IPS-11a (cell line): ENCODE measurements at regions not wholly inside any gene's neighbourhood (a gene's known extent, or its start where the extent isn't known, plus 50 kb on each side); places are given as distances from the start of the nearest gene placed in this dataset.

ENCODE experiments used
- H3K4me3 ChIP-seq: one replicate; pipeline ENCODE4 v1.5.1; 2013; ENCODE audit warnings: low read depth, low read length, control low read depth

DNA sequence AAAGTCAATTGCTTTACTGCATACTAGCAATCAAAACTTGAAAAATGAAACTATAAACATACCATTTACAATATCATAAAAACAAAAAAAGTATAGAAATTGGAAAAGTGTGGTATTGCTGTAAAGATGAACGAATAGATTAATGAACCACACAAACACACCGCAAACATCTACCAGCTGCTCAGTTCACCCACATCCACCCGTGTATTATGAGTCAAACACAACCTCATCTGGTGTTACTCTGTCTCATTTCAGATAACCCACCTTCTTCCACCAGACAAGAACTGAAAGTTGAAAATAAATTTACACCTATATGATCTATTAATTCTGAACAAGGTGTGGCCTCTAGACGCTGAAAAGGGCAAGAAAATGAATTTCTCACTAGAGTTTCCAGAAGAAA, 53.3 kb downstream of the BLID start:
- H3K4me3 ChIP-seq = no peak overlapping the region

- no peak overlapping the region for H3K4me3 ChIP-seq
Observed at GRCh38 chr11:122059565-122059964, 56.5 kb downstream of the BLID start.

DNA sequence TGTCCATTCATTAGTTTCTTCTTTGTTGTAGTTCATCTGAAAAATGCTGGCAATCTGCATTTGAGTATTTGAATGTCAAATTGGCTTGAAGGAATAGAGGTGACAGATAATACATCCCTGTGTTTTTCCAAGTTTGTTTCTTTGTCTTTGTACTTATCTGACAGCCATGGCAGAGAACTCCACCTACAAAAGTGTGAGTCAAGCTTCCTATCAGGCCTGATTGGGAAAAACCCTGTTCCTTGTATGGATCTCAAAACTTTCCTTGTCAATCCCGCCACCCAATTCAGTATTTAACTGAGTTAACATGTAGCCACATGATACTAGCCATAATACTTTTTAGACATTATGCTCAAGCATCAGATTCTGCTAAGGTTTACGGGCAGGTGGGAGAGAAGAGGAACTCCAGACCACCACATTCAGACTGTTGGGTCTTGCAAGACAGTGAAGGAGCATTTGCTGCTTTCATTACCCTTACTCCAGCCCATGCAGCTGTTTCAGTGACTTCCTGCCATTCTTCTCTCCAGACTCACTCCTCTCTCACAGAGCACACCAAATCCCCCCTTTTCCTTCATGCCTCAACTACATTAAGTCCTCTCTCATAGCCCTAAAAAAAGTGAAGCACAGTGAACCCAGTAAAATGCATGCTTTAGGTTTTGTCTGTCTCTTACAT, 65.9 kb downstream of the BLID start:
- H3K4me3 ChIP-seq = no peak overlapping the region

- no peak overlapping the region for H3K4me3 ChIP-seq
Observed at GRCh38 chr11:122048401-122048800, 67.6 kb downstream of the BLID start.

- H3K4me3 ChIP-seq = no peak overlapping the region
Observed at GRCh38 chr11:122046846-122047245, 69.2 kb downstream of the BLID start.

GRCh38 chr11:122046438-122046837, 69.6 kb downstream of the BLID start:
- no peak overlapping the region for H3K4me3 ChIP-seq

DNA sequence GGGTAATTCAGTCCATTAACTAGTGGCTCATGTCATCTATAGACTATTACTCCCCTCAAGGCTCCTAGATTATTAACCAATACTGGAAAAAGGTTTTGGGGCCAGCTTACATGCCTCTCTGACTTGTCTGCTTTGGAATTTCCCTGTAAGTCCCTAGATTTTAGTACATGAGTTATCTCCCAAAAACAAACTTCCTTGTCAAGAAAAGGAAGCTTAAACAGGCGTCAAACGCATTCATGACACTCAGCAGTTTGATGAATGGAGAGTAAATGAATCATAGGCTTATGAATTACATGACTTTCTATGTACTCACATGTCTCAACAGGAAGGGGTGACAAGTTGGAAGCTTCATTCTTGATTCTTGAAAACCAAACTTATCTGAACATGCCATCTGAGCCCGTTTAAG, 70.8 kb downstream of the BLID start:
- H3K4me3 ChIP-seq = no peak overlapping the region

DNA sequence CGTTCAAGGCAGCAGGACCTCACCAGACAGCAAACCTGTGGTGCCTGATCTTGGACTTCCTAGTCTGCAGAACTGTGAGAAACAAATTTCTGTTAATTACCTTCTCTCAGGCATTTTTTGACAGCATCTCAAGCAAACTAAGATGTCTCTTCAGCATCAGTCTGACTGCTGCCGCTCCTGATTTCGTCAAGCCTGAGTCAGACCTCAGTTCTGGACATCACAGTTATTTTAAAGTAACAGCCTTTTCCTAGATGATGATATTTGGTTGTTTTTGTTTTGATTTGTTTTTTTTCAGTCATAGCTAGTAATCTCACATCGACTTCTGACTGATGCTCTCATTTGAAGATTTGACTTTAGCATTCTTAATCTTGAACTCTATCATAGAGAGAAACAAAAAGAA, 71.9 kb downstream of the BLID start:
- H3K4me3 ChIP-seq = no peak overlapping the region

- H3K4me3 ChIP-seq = no peak overlapping the region
Observed at GRCh38 chr11:122042981-122043380, 73.0 kb downstream of the BLID start.

- no peak overlapping the region for H3K4me3 ChIP-seq
Observed at GRCh38 chr11:122040464-122040863, 75.6 kb downstream of the BLID start.

DNA sequence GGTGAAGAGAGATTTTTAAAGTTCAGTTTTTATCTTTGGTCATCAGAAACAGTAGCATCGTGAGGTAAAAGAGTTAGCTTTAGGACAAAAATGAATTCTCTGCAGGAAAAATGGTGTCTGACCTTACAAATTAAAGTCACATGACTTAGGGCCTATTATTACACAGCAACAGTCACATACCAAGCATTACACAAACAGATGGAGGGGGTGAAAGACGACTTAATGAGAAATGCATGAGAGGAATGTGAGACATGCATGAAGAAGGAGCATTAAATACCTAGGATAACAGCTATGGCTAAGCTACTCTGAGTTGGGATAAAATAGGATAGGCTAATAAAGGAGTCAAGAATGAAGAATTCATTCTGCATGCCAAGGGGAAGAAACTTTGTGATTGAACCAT, 77.5 kb downstream of the BLID start:
- no peak overlapping the region for H3K4me3 ChIP-seq

- no peak overlapping the region for H3K4me3 ChIP-seq
Observed at GRCh38 chr11:122037911-122038310, 78.1 kb downstream of the BLID start.

DNA sequence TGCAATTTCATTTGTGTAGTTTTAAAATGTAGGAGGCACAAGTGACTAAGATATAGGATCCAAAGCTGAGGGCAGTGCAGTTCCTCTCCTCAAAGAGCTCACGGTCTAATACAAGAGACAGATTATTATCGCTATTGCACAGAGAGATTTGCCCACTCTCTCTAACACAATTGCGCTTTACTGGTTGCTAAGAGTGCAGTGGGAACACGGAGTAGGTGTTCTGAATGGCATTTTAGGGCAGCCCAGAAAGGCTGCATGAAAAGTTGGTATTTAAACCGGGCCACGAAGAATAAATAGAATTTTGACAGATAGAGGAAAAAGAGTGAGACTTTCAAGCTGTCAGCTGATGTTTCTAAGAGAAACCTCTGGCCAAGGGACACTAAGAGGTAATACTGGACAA, 79.5 kb downstream of the BLID start:
- no peak overlapping the region for H3K4me3 ChIP-seq

DNA sequence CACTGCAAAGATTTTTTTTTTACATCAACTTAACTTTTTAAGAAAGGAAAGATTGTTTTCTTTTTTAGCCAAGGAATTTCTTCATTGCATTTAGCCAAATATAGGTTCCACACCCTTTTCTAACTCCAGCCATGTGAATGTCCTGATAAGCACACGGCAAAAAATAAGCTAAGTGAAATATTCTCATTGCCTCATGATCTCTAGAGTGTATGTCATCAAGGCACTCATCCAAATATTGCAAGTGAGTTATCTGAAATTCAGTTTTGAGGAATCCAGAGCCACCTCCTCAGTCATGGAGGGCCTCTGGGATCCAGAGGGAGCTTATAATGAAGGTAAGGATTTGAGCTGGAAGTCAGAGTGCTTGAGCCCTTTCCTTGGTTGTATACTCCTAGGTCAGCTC, 80.0 kb downstream of the BLID start:
- no peak overlapping the region for H3K4me3 ChIP-seq

- no peak overlapping the region for H3K4me3 ChIP-seq
Observed at GRCh38 chr11:122033631-122034030, 82.4 kb downstream of the BLID start.

DNA sequence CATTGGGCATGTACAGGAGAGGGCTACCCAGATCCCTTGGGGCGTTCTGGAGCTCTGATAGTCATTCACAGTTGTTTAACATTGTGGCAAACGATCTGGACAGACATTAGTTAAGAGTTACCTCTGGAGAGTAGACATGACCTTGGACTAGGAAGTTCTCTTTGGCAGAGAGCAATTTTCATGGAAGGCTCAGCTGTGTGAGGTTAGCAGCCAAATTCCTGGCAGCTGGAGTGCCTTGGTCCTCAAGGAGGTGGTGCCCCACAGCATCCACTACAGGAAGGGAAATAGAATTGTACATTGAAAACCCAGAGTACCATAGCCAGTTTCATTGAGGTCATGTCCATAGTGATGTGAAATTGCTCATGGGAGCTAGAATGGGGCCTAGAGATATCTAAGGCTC, 82.8 kb downstream of the BLID start:
- no peak overlapping the region for H3K4me3 ChIP-seq

- H3K4me3 ChIP-seq = no peak overlapping the region
Observed at GRCh38 chr11:122032317-122032716, 83.7 kb downstream of the BLID start.

DNA sequence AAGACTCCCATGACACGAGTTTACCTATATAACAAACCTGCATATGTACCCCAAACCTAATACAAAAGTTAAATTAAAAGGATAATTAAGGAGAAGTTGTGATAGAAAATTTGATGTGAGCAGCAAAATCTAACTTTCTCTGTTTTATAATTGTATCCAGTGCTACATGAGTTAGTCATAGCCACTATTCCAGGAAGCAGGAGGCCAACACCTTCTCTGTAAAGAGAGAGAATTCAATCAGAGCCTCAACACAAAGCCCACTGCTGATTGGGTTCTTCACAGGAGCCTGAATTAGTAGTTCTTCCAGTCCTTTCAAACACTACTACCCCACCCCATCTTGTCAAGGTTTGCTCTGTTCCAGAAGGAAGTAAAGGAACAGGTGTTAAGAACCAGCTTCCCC, 84.2 kb downstream of the BLID start:
- H3K4me3 ChIP-seq = no peak overlapping the region

DNA sequence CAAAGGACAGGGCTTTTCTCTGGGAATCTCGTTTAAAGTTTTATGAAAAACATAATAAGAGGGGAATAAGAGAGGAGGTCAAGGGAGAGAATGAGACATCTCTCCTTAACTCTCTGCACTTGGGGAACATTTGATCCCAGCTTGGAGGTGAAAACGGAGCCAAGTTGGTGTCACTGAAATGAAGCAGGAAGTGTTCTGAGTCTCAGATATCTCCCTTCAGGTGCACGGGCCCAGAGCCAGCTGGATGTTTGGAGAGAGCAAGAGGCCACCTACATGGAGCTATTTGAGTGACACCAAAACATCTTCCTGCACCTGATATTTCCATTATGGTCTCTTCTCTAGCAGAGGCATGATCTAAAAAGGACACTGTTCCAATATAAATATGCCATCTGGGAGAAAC, 85.7 kb downstream of the BLID start:
- H3K4me3 ChIP-seq = no peak overlapping the region

DNA sequence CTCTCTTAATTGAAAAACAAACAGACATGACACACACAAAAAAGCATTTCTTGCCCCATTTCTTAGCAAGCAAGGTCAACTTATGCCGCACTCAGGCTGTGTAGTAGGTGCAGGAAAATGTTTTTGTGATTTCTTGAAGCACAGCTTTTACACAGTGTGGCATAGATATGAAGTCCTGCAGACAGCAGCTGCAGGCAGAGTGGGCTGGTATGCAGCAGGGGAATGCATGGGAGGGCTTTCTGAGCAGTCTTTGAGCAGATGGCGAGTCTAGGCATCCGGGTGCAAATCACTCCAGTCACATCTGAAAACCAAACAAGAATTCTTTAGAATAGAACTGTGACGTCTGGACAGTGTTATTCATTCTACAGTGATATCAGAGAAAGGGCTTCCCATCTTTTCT, 87.5 kb downstream of the BLID start:
- no peak overlapping the region for H3K4me3 ChIP-seq

- H3K4me3 ChIP-seq = no peak overlapping the region
Observed at GRCh38 chr11:122028036-122028435, 88.0 kb downstream of the BLID start.

- no peak overlapping the region for H3K4me3 ChIP-seq
Observed at GRCh38 chr11:122025757-122026156, 90.3 kb downstream of the BLID start.

DNA sequence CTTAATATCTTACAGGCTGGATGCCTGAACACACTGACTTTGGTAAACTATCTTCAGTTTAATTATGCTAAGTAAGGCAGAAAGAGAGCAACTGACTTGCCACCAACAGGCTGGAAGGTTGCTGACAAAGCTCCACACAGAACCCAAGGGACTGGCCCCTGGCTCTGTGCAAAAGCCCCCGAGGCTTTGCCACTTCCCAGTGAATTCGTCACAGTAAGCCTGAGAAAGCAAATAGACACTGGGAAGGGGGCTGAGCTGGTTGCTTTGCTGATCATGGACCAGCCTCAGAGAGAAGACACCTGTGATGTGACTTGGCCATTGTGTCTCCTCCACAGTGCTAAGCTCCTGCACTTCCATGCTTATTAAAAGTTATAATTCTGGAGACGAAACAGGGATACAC, 91.7 kb downstream of the BLID start:
- H3K4me3 ChIP-seq = no peak overlapping the region
